ENCODE measurements at regions not wholly inside any gene's neighbourhood (a gene's known extent, or its start where the extent isn't known, plus 50 kb on each side); places are given as distances from the start of the nearest gene placed in this dataset.

- H3K4me3 Mint-ChIP-seq (ENCODE audit: low read depth) = no peak overlapping the region
- no peaks in the 10 kb centered on the region for H3K27me3 Mint-ChIP-seq (ENCODE audit: low read depth)
- H3K27ac Mint-ChIP-seq = no peak overlapping the region
- H3K9me3 Mint-ChIP-seq = peaks cover under 1% of the 10 kb centered on the region
- no peaks in the 10 kb centered on the region for H3K4me1 Mint-ChIP-seq (ENCODE audit: low read depth)
- no peaks in the 10 kb centered on the region for H3K36me3 Mint-ChIP-seq (ENCODE audit: low read depth)
- DNase-seq (ENCODE audit: low spot score) = no peak
- intact Hi-C loops (cut with micrococcal nuclease) = no loop called here
These were observed 228.2 kb upstream of the TENM3 start for GRCh38 chr4:182015014-182015413.

GRCh38 chr4:182015893-182016292, 227.3 kb upstream of the TENM3 start:
- Mint-ChIP-seq H3K9me3 (no peaks in the 10 kb centered on the region), H3K4me3 (ENCODE audit: low read depth) (no peak overlapping the region), H3K36me3 (ENCODE audit: low read depth) (no peaks in the 10 kb centered on the region), H3K4me1 (ENCODE audit: low read depth) (no peaks in the 10 kb centered on the region), H3K27me3 (ENCODE audit: low read depth) (no peaks in the 10 kb centered on the region), H3K27ac (no peak overlapping the region)
- no peak for DNase-seq (ENCODE audit: low spot score)
- intact Hi-C loops (cut with micrococcal nuclease) = no loop called here

GRCh38 chr4:182017038-182017437, 226.2 kb upstream of the TENM3 start:
- Mint-ChIP-seq H3K9me3 (no peaks in the 10 kb centered on the region), H3K4me3 (ENCODE audit: low read depth) (no peak overlapping the region), H3K27me3 (ENCODE audit: low read depth) (no peaks in the 10 kb centered on the region), H3K27ac (no peak overlapping the region), H3K4me1 (ENCODE audit: low read depth) (no peaks in the 10 kb centered on the region), H3K36me3 (ENCODE audit: low read depth) (no peaks in the 10 kb centered on the region)
- intact Hi-C loops (cut with micrococcal nuclease) = no loop called here
- no peak for DNase-seq (ENCODE audit: low spot score)

GRCh38 chr4:182018691-182019090, 224.5 kb upstream of the TENM3 start:
- H3K9me3 Mint-ChIP-seq = no peaks in the 10 kb centered on the region
- no peaks in the 10 kb centered on the region for H3K4me1 Mint-ChIP-seq (ENCODE audit: low read depth)
- H3K27me3 Mint-ChIP-seq (ENCODE audit: low read depth) = no peaks in the 10 kb centered on the region
- no peak overlapping the region for H3K27ac Mint-ChIP-seq
- intact Hi-C loops (cut with micrococcal nuclease) = no loop called here
- H3K36me3 Mint-ChIP-seq (ENCODE audit: low read depth) = no peaks in the 10 kb centered on the region
- no peak overlapping the region for H3K4me3 Mint-ChIP-seq (ENCODE audit: low read depth)
- DNase-seq (ENCODE audit: low spot score) = no peak

- no peaks in the 10 kb centered on the region for H3K27me3 Mint-ChIP-seq (ENCODE audit: low read depth)
- no peaks in the 10 kb centered on the region for H3K36me3 Mint-ChIP-seq (ENCODE audit: low read depth)
- no peaks in the 10 kb centered on the region for H3K4me1 Mint-ChIP-seq (ENCODE audit: low read depth)
- intact Hi-C loops (cut with micrococcal nuclease) = no loop called here
- no peak overlapping the region for H3K27ac Mint-ChIP-seq
- H3K4me3 Mint-ChIP-seq (ENCODE audit: low read depth) = no peak overlapping the region
- no peaks in the 10 kb centered on the region for H3K9me3 Mint-ChIP-seq
- DNase-seq (ENCODE audit: low spot score) = no peak
These were observed 224.0 kb upstream of the TENM3 start for GRCh38 chr4:182019148-182019652.

- H3K27me3 Mint-ChIP-seq (ENCODE audit: low read depth) = no peaks in the 10 kb centered on the region
- no peaks in the 10 kb centered on the region for H3K4me1 Mint-ChIP-seq (ENCODE audit: low read depth)
- H3K27ac Mint-ChIP-seq = no peak overlapping the region
- no peak for DNase-seq (ENCODE audit: low spot score)
- H3K36me3 Mint-ChIP-seq (ENCODE audit: low read depth) = no peaks in the 10 kb centered on the region
- intact Hi-C loops (cut with micrococcal nuclease) = no loop called here
- H3K4me3 Mint-ChIP-seq (ENCODE audit: low read depth) = no peak overlapping the region
- H3K9me3 Mint-ChIP-seq = peaks cover 15% of the 10 kb centered on the region
These were observed 220.3 kb upstream of the TENM3 start for GRCh38 chr4:182022909-182023308.

GRCh38 chr4:182023469-182023868, 219.7 kb upstream of the TENM3 start:
- Mint-ChIP-seq H3K4me1 (ENCODE audit: low read depth) (no peaks in the 10 kb centered on the region), H3K36me3 (ENCODE audit: low read depth) (no peaks in the 10 kb centered on the region), H3K9me3 (peaks cover 15% of the 10 kb centered on the region), H3K4me3 (ENCODE audit: low read depth) (no peak overlapping the region), H3K27me3 (ENCODE audit: low read depth) (no peaks in the 10 kb centered on the region), H3K27ac (no peak overlapping the region)
- no peak for DNase-seq (ENCODE audit: low spot score)
- intact Hi-C loops (cut with micrococcal nuclease) = no loop called here

- Mint-ChIP-seq H3K4me3 (ENCODE audit: low read depth) (no peak overlapping the region), H3K27me3 (ENCODE audit: low read depth) (no peaks in the 10 kb centered on the region), H3K27ac (no peak overlapping the region), H3K36me3 (ENCODE audit: low read depth) (no peaks in the 10 kb centered on the region), H3K4me1 (ENCODE audit: low read depth) (no peaks in the 10 kb centered on the region), H3K9me3 (peaks cover 9% of the 10 kb centered on the region)
- intact Hi-C loops (cut with micrococcal nuclease) = no loop called here
- DNase-seq (ENCODE audit: low spot score) = no peak
These were observed 200.3 kb upstream of the TENM3 start for GRCh38 chr4:182042945-182043344.

- Mint-ChIP-seq H3K36me3 (ENCODE audit: low read depth) (no peaks in the 10 kb centered on the region), H3K27ac (no peak overlapping the region)
These were observed 194.3 kb upstream of the TENM3 start for GRCh38 chr4:182048871-182049270.

GRCh38 chr4:182056866-182057265, 186.3 kb upstream of the TENM3 start:
- Mint-ChIP-seq H3K4me3 (ENCODE audit: low read depth) (no peak overlapping the region), H3K36me3 (ENCODE audit: low read depth) (no peaks in the 10 kb centered on the region), H3K4me1 (ENCODE audit: low read depth) (no peaks in the 10 kb centered on the region), H3K27ac (no peak overlapping the region), H3K9me3 (no peaks in the 10 kb centered on the region), H3K27me3 (ENCODE audit: low read depth) (no peaks in the 10 kb centered on the region)
- intact Hi-C loops (cut with micrococcal nuclease) = no loop called here
- no peak for DNase-seq (ENCODE audit: low spot score)

More at GRCh38 chr4:182048871-182049270, 194.3 kb upstream of the TENM3 start:
- Mint-ChIP-seq H3K9me3 (peaks cover 2% of the 10 kb centered on the region), H3K4me1 (ENCODE audit: low read depth) (no peaks in the 10 kb centered on the region), H3K4me3 (ENCODE audit: low read depth) (no peak overlapping the region), H3K27me3 (ENCODE audit: low read depth) (no peaks in the 10 kb centered on the region)
- DNase-seq (ENCODE audit: low spot score) = no peak
- intact Hi-C loops (cut with micrococcal nuclease) = no loop called here

GRCh38 chr4:182062458-182062857, 180.7 kb upstream of the TENM3 start:
- Mint-ChIP-seq H3K27ac (no peak overlapping the region), H3K9me3 (peaks cover 5% of the 10 kb centered on the region), H3K4me1 (ENCODE audit: low read depth) (no peaks in the 10 kb centered on the region), H3K36me3 (ENCODE audit: low read depth) (no peaks in the 10 kb centered on the region), H3K27me3 (ENCODE audit: low read depth) (no peaks in the 10 kb centered on the region), H3K4me3 (ENCODE audit: low read depth) (no peak overlapping the region)
- intact Hi-C loops (cut with micrococcal nuclease) = no loop called here
- no peak for DNase-seq (ENCODE audit: low spot score)

- Mint-ChIP-seq H3K4me1 (ENCODE audit: low read depth) (no peaks in the 10 kb centered on the region), H3K27me3 (ENCODE audit: low read depth) (no peaks in the 10 kb centered on the region), H3K4me3 (ENCODE audit: low read depth) (no peak overlapping the region), H3K9me3 (peaks cover 5% of the 10 kb centered on the region), H3K36me3 (ENCODE audit: low read depth) (no peaks in the 10 kb centered on the region), H3K27ac (no peak overlapping the region)
- DNase-seq (ENCODE audit: low spot score) = no peak
- intact Hi-C loops (cut with micrococcal nuclease) = no loop called here
These were observed 180.3 kb upstream of the TENM3 start for GRCh38 chr4:182062936-182063335.

- no peaks in the 10 kb centered on the region for H3K36me3 Mint-ChIP-seq (ENCODE audit: low read depth)
- H3K9me3 Mint-ChIP-seq = peaks cover 5% of the 10 kb centered on the region
These were observed 179.6 kb upstream of the TENM3 start for GRCh38 chr4:182063651-182064050.

GRCh38 chr4:182065255-182065654, 177.9 kb upstream of the TENM3 start:
- Mint-ChIP-seq H3K27me3 (ENCODE audit: low read depth) (no peaks in the 10 kb centered on the region), H3K36me3 (ENCODE audit: low read depth) (no peaks in the 10 kb centered on the region), H3K27ac (no peak overlapping the region), H3K4me3 (ENCODE audit: low read depth) (no peak overlapping the region), H3K9me3 (peaks cover 5% of the 10 kb centered on the region), H3K4me1 (ENCODE audit: low read depth) (no peaks in the 10 kb centered on the region)
- intact Hi-C loops (cut with micrococcal nuclease) = no loop called here
- no peak for DNase-seq (ENCODE audit: low spot score)

More at GRCh38 chr4:182063651-182064050, 179.6 kb upstream of the TENM3 start:
- no peak for DNase-seq (ENCODE audit: low spot score)
- no peak overlapping the region for H3K4me3 Mint-ChIP-seq (ENCODE audit: low read depth)
- intact Hi-C loops (cut with micrococcal nuclease) = no loop called here
- no peaks in the 10 kb centered on the region for H3K4me1 Mint-ChIP-seq (ENCODE audit: low read depth)
- no peaks in the 10 kb centered on the region for H3K27me3 Mint-ChIP-seq (ENCODE audit: low read depth)
- no peak overlapping the region for H3K27ac Mint-ChIP-seq

Measured in activated T-helper 2 cell treated with anti-CD3 and anti-CD28 coated beads, Interferon-gamma antibody, Interleukin-2, Interleukin-4, amounts not matched to agents 10 μg/mL and 5 μg/mL and 100 μg/mL, durations not matched to agents 14 hours and 24 hours and 36 hours (primary cell).